ENCODE measurements at regions not wholly inside any gene's neighbourhood (a gene's known extent, or its start where the extent isn't known, plus 50 kb on each side); places are given as distances from the start of the nearest gene placed in this dataset.

- no peak overlapping the region for H3K4me3 Mint-ChIP-seq (ENCODE audit: unreplicated experiment)
- no peaks in the 10 kb centered on the region for H3K27me3 Mint-ChIP-seq (ENCODE audit: insufficient read depth, unreplicated experiment)
- H3K36me3 Mint-ChIP-seq (ENCODE audit: insufficient read depth, unreplicated experiment) = no peaks in the 10 kb centered on the region
- no peaks in the 10 kb centered on the region for H3K9me3 Mint-ChIP-seq (ENCODE audit: unreplicated experiment)
- CTCF ChIA-PET = interaction anchor here (0.7 to 1.2 kb wide), 3 partner anchors 86 to 1840 kb away, joined by 3 read pairs; no protein-coding TSS in a partner anchor
- DNase-seq (ENCODE audit: unreplicated experiment) = no peak
- no peak overlapping the region for H3K27ac Mint-ChIP-seq (ENCODE audit: low read depth, unreplicated experiment)
- no TSS peak for BruUV-seq (replicated peaks)
- H3K4me1 Mint-ChIP-seq (ENCODE audit: insufficient read depth, unreplicated experiment) = peaks cover 7% of the 10 kb centered on the region
- TF ChIP-seq CTCF (IDR thresholded peaks at IDR 0.05; ENCODE audit: unreplicated experiment) = no peak
- intact Hi-C loops (cut with micrococcal nuclease) = no loop called here
- POLR2A ChIA-PET = no interaction called here
Measured at GRCh38 chr2:173664513-173664910, 300.7 kb downstream of the SP3 start.

GRCh38 chr2:173666171-173666888 is 298.8 kb downstream of the SP3 start:
- no peaks in the 10 kb centered on the region for H3K36me3 Mint-ChIP-seq (ENCODE audit: insufficient read depth, unreplicated experiment)
- no peaks in the 10 kb centered on the region for H3K9me3 Mint-ChIP-seq (ENCODE audit: unreplicated experiment)
- TF ChIP-seq CTCF (IDR thresholded peaks at IDR 0.05; ENCODE audit: unreplicated experiment) = no peak
- POLR2A ChIA-PET = interaction anchor here (0.7 to 1.7 kb wide), 3 partner anchors 8 to 44 kb away, joined by 3 to 9 read pairs (median 3); no protein-coding TSS in a partner anchor
- H3K27me3 Mint-ChIP-seq (ENCODE audit: insufficient read depth, unreplicated experiment) = no peaks in the 10 kb centered on the region
- H3K4me3 Mint-ChIP-seq (ENCODE audit: unreplicated experiment) = no peak overlapping the region
- no peak overlapping the region for H3K27ac Mint-ChIP-seq (ENCODE audit: low read depth, unreplicated experiment)
- DNase-seq (ENCODE audit: unreplicated experiment) = no peak
- BruUV-seq (replicated peaks) = no TSS peak
- intact Hi-C loops (cut with micrococcal nuclease) = no loop called here
- CTCF ChIA-PET = interaction anchor here (0.6 to 1.7 kb wide), 4 partner anchors 135 to 265 kb away, joined by 3 to 4 read pairs (median 3); no protein-coding TSS in a partner anchor
- peaks cover 8% of the 10 kb centered on the region for H3K4me1 Mint-ChIP-seq (ENCODE audit: insufficient read depth, unreplicated experiment)

- TF ChIP-seq CTCF (IDR thresholded peaks at IDR 0.05; ENCODE audit: unreplicated experiment) = no peak
- ChIA-PET POLR2A (interaction anchor here (0.7 to 1.7 kb wide), 3 partner anchors 14 to 43 kb away, joined by 3 to 9 read pairs (median 4); no protein-coding TSS in a partner anchor), CTCF (interaction anchor here (0.6 to 2.0 kb wide), 4 partner anchors 10 to 265 kb away, joined by 3 to 6 read pairs (median 4); no protein-coding TSS in a partner anchor)
- Mint-ChIP-seq H3K36me3 (ENCODE audit: insufficient read depth, unreplicated experiment) (no peaks in the 10 kb centered on the region), H3K27ac (ENCODE audit: low read depth, unreplicated experiment) (peak overlapping the region; percentile 9), H3K4me3 (ENCODE audit: unreplicated experiment) (no peak overlapping the region), H3K4me1 (ENCODE audit: insufficient read depth, unreplicated experiment) (peaks cover 8% of the 10 kb centered on the region), H3K9me3 (ENCODE audit: unreplicated experiment) (no peaks in the 10 kb centered on the region), H3K27me3 (ENCODE audit: insufficient read depth, unreplicated experiment) (no peaks in the 10 kb centered on the region)
- intact Hi-C loops (cut with micrococcal nuclease) = loop anchor here (1.0 kb wide), 1 partner anchor 96 kb away; no protein-coding TSS in a partner anchor
- peak; percentile 15 for DNase-seq (ENCODE audit: unreplicated experiment)
- no TSS peak for BruUV-seq (replicated peaks)
Measured at GRCh38 chr2:173667014-173667413, 298.2 kb downstream of the SP3 start.

GRCh38 chr2:173667415-173667814 is 297.8 kb downstream of the SP3 start:
- Mint-ChIP-seq H3K9me3 (ENCODE audit: unreplicated experiment) (no peaks in the 10 kb centered on the region), H3K4me1 (ENCODE audit: insufficient read depth, unreplicated experiment) (peaks cover 8% of the 10 kb centered on the region), H3K27ac (ENCODE audit: low read depth, unreplicated experiment) (peak overlapping the region; percentile 9), H3K27me3 (ENCODE audit: insufficient read depth, unreplicated experiment) (no peaks in the 10 kb centered on the region), H3K4me3 (ENCODE audit: unreplicated experiment) (no peak overlapping the region), H3K36me3 (ENCODE audit: insufficient read depth, unreplicated experiment) (no peaks in the 10 kb centered on the region)
- peak; percentile 9 for TF ChIP-seq CTCF (IDR thresholded peaks at IDR 0.05; ENCODE audit: unreplicated experiment)
- DNase-seq (ENCODE audit: unreplicated experiment) = peak; percentile 65
- no TSS peak for BruUV-seq (replicated peaks)
- ChIA-PET CTCF (interaction anchor here (0.7 to 2.0 kb wide), 5 partner anchors 10 to 266 kb away, joined by 3 to 6 read pairs (median 4); no protein-coding TSS in a partner anchor), POLR2A (interaction anchor here (1.1 to 1.7 kb wide), 2 partner anchors 15 to 27 kb away, joined by 4 to 9 read pairs; no protein-coding TSS in a partner anchor)
- intact Hi-C loops (cut with micrococcal nuclease) = loop anchor here (1.0 kb wide), 1 partner anchor 96 kb away; no protein-coding TSS in a partner anchor
